ENCODE measurements at regions not wholly inside any gene's neighbourhood (a gene's known extent, or its start where the extent isn't known, plus 50 kb on each side); places are given as distances from the start of the nearest gene placed in this dataset.
A peak's percentile ranks its signal among the peaks of the same experiment; 100 is the strongest.
"Not testable (repeated sequence)": the region's sequence is repeated elsewhere in the genome, so short reads cannot be mapped to it uniquely, and the experiment has no call there.

GRCh38 chr5:109574985-109575384 lies 114.7 kb upstream of the MAN2A1 start:
- DNase-seq = no peak

DNA sequence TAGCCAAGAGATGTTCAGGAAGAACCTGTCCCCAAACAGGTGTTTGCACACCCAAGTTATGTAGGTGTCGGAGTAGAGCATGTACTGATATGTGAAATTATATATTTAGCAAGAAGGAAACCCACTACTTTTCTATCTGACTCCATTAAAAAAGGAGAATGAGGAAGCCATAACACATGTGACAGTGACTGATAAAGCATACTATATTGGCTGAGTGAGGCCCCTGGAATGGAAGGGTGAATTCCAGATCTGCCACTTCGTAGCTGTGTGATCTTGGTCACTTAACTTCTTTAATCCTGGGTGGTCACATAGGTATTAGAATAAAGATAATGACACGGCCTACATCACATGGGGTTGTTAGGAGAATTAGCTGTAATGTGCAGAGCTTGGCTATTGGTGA lies 116.0 kb upstream of the MAN2A1 start:
- DNase-seq = no peak

GRCh38 chr5:109573256-109573655 lies 116.5 kb upstream of the MAN2A1 start:
- DNase-seq = no peak

DNA sequence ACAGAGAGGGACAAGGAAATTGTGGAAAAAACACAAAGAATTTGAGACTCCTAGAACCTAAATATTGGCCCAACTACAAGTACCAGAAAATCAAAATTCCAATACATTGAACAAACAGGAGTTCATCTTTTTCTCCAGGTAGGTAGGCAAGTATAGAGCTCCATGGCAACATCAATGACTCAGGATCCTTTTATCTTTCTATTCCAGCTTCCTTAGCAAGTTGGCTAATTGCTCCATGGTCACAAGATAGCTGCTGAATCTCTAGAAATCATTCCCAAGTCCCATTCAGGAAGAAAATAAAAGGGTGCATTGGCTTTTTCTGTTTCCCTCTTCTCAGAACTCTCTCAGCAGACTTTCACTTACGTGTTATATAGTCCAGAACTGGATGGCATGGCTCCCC lies 117.9 kb upstream of the MAN2A1 start:
- no peak for DNase-seq

GRCh38 chr5:109570362-109570874 lies 119.3 kb upstream of the MAN2A1 start:
- no peak for DNase-seq

DNA sequence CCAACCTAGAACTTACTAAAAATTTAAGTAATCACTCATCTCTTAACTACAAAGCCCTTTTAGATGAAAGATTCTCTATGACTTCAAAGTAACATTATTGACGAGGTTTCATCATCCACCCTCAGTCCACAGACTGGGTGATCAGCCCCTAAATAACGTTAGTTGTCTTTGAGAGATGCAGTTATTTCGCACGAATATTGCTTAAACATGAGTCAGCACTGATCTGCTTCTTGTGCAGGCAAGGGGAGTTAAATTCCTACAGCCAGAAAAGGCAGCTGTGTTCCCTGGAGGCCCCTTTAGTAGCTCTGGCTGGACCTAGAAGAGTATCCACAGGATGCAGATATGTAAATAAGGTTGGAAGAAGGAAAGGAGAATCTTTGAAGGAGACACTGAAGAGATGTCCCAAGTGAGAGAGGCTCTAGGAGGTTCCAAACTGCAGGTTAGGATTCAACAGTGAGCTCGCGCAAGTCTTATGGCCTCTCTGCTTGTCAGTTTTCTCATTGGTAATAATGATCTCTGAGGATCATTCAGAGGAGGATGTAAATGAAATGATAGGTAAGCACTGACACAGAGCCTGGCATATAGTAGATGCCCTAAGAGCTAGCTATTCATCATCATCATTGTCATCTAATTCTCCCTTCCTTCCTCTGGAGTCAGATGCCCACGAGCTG lies 122.2 kb upstream of the MAN2A1 start:
- DNase-seq = peak; percentile 33

GRCh38 chr5:109566361-109566760 lies 123.4 kb upstream of the MAN2A1 start:
- no peak for DNase-seq

DNA sequence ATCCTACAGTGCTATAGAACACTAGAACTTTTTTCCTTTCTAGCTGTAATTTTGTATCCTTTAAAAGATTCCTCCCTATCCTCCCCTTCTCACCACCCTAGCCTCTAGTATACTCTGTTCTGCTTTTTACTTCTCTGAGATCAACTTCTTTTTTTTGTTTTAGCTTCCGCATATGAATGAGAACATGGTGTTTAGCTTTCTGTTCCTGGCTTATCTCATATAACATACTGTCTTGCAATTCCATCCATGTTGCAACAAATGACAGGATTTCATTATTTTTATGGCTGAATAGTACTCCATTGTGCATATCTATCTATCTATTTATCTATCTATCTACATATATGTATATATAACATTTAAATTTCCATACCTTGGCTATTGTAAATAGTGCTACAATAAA lies 126.0 kb upstream of the MAN2A1 start:
- no peak for DNase-seq

DNA sequence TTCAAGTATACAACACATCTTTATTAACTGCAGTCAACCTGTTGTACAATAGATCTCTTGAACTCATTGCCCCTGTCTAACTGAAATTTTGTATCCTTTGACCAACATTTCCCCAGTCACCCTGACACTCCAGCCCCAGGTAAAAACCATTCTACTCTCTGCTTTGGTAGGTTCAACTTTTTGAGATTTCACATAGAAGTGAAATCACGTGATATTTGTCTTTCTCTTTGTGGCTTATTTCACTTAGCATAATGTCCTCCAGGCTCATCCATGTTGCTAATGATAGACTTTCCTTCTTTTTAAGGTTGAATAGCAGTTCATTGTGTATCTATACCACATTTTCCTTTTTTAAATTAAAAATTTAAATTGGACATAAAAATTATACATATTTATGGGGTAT lies 126.5 kb upstream of the MAN2A1 start:
- DNase-seq = no peak

GRCh38 chr5:109562441-109562840 lies 127.3 kb upstream of the MAN2A1 start:
- DNase-seq = no peak

GRCh38 chr5:109561447-109561846 lies 128.3 kb upstream of the MAN2A1 start:
- DNase-seq = no peak

DNA sequence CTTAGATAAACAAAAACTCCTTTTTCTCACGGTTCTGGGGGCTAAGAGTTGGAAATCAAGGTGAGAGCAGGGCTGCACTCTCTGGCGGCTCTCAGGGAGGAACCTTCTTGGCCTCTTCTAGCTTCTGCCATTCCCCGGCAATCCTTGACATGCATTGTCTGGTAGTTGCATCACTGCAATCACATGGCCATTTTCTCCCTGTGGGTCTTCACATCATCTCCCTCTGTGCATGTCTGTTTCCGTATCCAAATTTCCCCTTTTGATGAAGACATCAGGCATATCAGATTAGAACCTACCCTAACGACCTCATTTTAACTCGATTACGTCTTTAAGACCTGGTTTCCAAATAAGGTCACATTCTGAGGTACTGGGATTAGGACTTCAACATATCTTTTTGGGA lies 129.2 kb upstream of the MAN2A1 start:
- DNase-seq = no peak

DNA sequence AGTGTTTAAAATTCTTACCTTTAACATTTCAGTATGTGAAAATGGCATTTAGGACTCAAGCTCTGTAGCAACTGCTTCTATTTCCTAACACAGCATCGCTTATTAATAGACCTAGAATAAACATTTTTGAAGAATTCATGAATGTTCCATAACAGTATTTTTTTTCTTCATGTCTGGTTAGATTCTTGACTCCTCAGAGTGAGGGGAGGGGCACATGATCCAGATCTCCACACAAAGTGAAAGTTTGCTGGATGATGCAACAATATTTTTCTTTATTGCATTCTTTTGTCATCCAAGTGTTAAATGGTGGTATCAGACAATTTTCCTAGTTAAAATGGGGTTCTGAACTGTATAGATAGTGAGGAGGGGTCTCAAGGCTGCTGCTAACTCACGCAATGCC lies 130.8 kb upstream of the MAN2A1 start:
- peak; percentile 46 for DNase-seq

DNA sequence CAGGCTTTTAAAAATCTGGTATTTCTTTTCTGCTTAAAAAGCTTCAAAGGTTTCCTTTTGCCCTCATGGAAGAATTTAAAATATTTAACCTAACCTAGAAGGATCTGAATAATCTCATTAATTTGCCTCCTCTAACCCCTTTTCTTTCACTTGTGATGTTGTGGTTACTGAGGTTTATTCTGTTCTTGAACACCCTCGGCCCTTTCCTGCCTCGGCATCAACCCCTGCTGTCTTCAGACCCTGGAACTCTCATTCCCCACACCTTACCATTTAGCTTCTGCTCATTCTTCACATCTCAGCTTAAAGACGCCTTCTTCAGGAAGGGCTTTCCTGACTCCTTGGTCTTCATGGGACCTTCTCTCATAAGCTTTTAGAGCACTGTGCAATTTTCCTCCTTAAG lies 131.4 kb upstream of the MAN2A1 start:
- DNase-seq = no peak

DNA sequence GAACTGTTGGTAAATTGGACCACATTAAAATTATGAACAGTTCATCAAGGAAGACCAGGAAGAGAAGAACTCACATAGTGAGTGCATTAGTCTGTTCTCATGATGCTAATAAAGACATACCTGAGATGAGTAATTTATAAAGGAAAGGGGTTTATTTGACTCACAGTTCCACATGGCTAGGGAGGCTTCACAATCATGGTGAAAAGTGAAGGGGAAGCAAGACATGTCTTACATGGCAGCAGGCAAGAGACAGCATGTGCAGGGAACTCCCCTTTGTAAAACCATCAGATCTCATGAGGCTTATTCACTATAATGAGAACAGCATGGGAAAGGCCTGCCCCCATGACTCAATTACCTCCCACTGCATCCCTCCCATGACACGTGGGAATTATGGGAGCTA lies 135.9 kb upstream of the MAN2A1 start:
- no peak for DNase-seq

- DNase-seq = not testable (repeated sequence)
These were observed 138.5 kb upstream of the MAN2A1 start for GRCh38 chr5:109551234-109551633.

DNA sequence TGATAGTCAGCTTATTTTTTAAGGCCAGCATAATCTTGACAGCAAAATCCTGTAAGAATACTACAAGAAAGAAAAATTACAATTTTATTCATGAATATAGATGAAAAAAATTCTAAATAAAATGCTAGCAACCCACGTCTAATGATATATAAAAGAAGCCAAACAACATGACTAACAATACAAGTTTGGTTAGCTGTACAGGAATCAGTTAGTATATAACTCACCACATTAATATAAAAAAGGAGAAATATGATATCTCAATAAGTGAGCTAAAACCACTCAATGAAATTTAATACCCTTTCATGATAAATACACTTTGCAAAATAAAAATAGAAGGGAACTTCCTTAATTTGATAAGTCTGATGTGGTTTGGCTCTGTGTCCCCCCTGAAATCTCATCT lies 139.7 kb upstream of the MAN2A1 start:
- no peak for DNase-seq

GRCh38 chr5:109546461-109546860 lies 136.7 kb upstream of the PJA2 start:
- DNase-seq = no peak

DNA sequence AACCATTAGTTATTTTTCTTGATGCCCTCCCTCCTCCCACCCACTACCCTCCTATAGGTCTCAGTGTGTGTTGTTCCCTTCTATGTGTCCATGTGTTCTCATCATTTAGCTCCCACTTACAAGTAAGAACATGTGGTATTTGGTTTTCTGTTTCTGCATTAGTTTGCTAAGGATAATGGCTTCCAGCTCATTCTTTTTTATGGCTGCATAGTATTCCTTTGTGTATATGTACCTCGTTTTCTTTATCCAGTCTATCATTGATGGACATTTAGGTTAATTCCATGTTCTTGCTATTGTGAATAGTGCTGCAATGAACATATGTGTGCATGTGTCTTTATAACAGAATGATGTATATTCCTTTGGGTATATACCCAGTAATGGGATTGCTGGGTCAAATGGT lies 135.1 kb upstream of the PJA2 start:
- DNase-seq = not testable (repeated sequence)

DNA sequence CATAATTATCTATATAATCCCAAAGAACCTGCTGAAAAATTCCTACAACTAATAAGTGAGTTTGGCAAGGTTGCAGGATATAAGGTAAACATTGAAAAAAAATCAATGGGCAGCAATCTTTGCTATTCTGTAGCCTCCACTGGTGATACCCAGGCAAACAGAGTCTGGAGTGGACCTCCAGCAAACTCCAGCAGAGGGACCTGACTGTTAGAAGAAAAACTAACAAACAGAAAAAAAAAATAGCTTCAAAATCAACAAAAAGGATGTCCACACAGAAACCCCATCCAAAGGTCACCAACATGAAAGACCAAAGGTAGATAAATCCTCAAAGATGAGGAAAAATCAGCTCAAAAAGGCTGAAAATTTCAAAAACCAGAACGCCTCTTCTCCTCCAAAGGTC lies 128.9 kb upstream of the PJA2 start:
- not testable (repeated sequence) for DNase-seq

DNA sequence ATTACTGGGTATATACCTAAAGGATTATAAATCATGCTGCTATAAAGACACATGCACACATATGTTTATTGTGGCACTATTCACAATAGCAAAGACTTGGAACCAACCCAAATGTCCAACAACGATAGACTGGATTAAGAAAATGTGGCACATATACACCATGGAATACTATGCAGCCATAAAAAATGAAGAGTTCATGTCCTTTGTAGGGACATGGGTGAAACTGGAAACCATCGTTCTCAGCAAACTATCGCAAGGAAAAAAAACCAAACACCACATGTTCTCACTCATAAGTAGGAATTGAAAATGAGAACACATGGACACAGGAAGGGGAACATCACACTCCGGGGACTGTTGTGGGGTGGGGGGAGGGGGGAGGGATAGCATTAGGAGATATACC lies 125.3 kb upstream of the PJA2 start:
- not testable (repeated sequence) for DNase-seq

DNA sequence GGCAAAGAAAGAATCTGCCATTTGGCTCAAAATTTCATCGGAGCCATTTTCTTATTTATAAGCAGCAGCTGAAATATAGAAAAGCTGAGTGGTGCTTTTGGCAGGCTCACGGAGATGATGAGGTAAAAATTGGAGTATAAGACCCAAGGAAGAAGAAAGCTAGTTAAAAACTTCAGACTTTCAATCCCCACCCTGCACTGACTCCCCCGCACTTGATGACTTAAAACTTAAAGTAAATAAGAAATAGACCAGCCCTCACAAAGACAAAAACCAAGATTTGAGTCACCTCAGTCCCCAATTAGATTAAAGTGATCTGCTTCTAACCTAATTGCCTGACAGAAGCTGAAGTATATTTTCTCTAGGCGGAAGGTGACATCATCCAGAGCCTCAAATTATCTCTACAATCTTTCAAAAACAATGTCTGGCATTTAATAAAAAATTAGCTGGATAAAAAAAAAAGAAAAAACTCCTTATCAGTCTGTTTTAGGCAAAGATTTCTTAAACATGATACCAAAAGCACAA lies 124.0 kb upstream of the PJA2 start:
- DNase-seq = peak; percentile 19

- peak; percentile 18 for DNase-seq
These were observed 123.1 kb upstream of the PJA2 start for GRCh38 chr5:109532773-109533364.

DNA sequence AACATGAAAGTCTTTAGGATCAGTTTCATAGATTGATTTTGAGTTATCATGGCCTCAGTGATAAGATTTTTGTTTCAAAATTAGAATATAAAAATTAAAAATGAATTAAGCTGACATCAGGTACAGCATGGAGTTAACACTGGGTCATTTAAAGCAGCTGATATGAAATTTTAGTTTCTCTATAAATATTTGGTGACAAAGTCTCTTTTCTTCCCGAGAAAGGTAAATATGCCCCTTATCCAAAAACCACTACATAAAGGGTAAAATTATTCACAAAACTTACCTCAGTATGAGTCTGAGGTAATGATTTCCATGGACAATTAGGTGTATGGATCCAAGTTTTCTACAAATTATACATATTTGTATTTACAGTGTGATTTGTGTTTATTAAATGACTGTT lies 121.5 kb upstream of the PJA2 start:
- no peak for DNase-seq

All from fibroblast of skin of back (primary cell).